H1 (cell line): ENCODE measurements at regions not wholly inside any gene's neighbourhood (a gene's known extent, or its start where the extent isn't known, plus 50 kb on each side); places are given as distances from the start of the nearest gene placed in this dataset.

Experiments
- CTCF ChIA-PET: fragments of 300-600 bp; sonication (Branson Sonifier 250); formaldehyde crosslinking; loops from one replicate; lab custom pipeline; 2021; ENCODE audit not compliant: partially characterized antibody; lab: Charles Lee
- POLR2A ChIA-PET: fragments of 300-600 bp; sonication (Branson Sonifier 250); formaldehyde crosslinking; loops from one replicate; lab custom pipeline; 2021; ENCODE audit warnings: inconsistent platforms; ENCODE audit not compliant: partially characterized antibody; lab: Charles Lee
- DNase-seq, 2 experiments: peaks; one replicate each; pipeline versions ENCODE4 v3.0.0 to v3.0.0-alpha.2; 2010 to 2022; ENCODE audit warnings: low spot score in 2 of 2, low read depth in 1 of 2, mixed read lengths in 1 of 2
- FAIRE-seq: peaks from 2 replicates; lab custom pipeline; 2011; peaks lifted over from hg19 to GRCh38; lab: Jason Lieb, UNC
- H2AFZ ChIP-seq: 2 replicates; pipeline ENCODE4 v1.8.1; 2012; ENCODE audit warnings: low read length, inconsistent platforms
- H2AK5ac ChIP-seq: 2 replicates; pipeline ENCODE4 v1.6.1; 2013; ENCODE audit warnings: low read depth, low read length
- H2BK120ac ChIP-seq: replicated peaks from 2 replicates; pipeline ENCODE3; 2013; ENCODE audit warnings: low read depth, low read length, inconsistent platforms
- H2BK12ac ChIP-seq: 2 replicates; pipeline ENCODE4 v1.6.1; 2013; ENCODE audit warnings: low read depth, low read length
- H2BK15ac ChIP-seq: 2 replicates; pipeline ENCODE4 v1.6.1; 2013; ENCODE audit warnings: low read length
- H2BK20ac ChIP-seq: 2 replicates; pipeline ENCODE4 v1.6.1; 2013; ENCODE audit warnings: low read length
- H2BK5ac ChIP-seq: 2 replicates; pipeline ENCODE4 v1.6.1; 2013; ENCODE audit warnings: low read depth, low read length
- H3K14ac ChIP-seq: 2 replicates; pipeline ENCODE4 v1.6.1; 2013; ENCODE audit warnings: inconsistent platforms; ENCODE audit not compliant: insufficient read length
- H3K18ac ChIP-seq: 2 replicates; pipeline ENCODE4 v1.6.1; 2013; ENCODE audit warnings: low read length; ENCODE audit errors: extremely low read depth
- H3K23ac ChIP-seq: 2 replicates; pipeline ENCODE4 v1.6.1; 2013; ENCODE audit warnings: inconsistent platforms; ENCODE audit not compliant: insufficient read length
- H3K23me2 ChIP-seq: 2 replicates; pipeline ENCODE4 v1.6.1; 2013; ENCODE audit warnings: low read depth, low read length
- H3K27ac ChIP-seq: 2 replicates; pipeline ENCODE4 v1.6.1; 2011; ENCODE audit warnings: low read depth, low read length, inconsistent platforms
- H3K27me3 ChIP-seq, 4 experiments: replicated peaks in 1 of 4; 1 replicate in 1 of 4; 2 replicates in 3 of 4; pipeline versions ENCODE4 v1.6.1 to v1.8.1; 2011 to 2013; ENCODE audit warnings: low read length in 3 of 4, mild to moderate bottlenecking in 3 of 4, inconsistent platforms in 2 of 4, mixed read lengths in 2 of 4, moderate library complexity in 1 of 4; ENCODE audit not compliant: control insufficient read depth in 3 of 4, insufficient read depth in 3 of 4; ENCODE audit errors: extremely low read depth in 1 of 4
- H3K36me3 ChIP-seq, 4 experiments: 2 replicates each; pipeline versions ENCODE4 v1.6.1 to v1.8.1; 2011 to 2013; ENCODE audit warnings: mild to moderate bottlenecking in 4 of 4, low read length in 3 of 4, moderate library complexity in 2 of 4, control low read depth in 1 of 4, inconsistent platforms in 1 of 4; ENCODE audit not compliant: insufficient read depth in 4 of 4, control insufficient read depth in 2 of 4
- H3K4ac ChIP-seq: replicated peaks from 2 replicates; pipeline ENCODE3; 2013; ENCODE audit warnings: low read length, low read depth, mixed read lengths, inconsistent platforms; ENCODE audit not compliant: insufficient read length
- H3K4me1 ChIP-seq, 4 experiments: replicated peaks in 1 of 4; 1 replicate in 1 of 4; 2 replicates in 3 of 4; pipeline versions ENCODE4 v1.6.1 to v1.8.1; 2011 to 2013; ENCODE audit warnings: low read length in 3 of 4, inconsistent platforms in 2 of 4, mixed read lengths in 1 of 4; ENCODE audit not compliant: insufficient read depth in 4 of 4, control insufficient read depth in 3 of 4
- H3K4me2 ChIP-seq, 2 experiments: 2 replicates each; pipeline versions ENCODE4 v1.6.1 to v1.8.1; 2011 to 2013; ENCODE audit warnings: low read depth in 2 of 2, low read length in 2 of 2, control low read depth in 1 of 2, inconsistent platforms in 1 of 2, mild to moderate bottlenecking in 1 of 2; ENCODE audit not compliant: insufficient read depth in 1 of 2
- H3K4me3 ChIP-seq, 4 experiments: fragments of 200-600, 300-600 bp in 1 of 4; sonication (generic), shearing (Covaris generic), sonication (Bioruptor Twin) in 1 of 4; 2 replicates each; pipeline versions ENCODE4 v1.5.1 to v1.8.1; 2011 to 2016; ENCODE audit warnings: low read length in 4 of 4, low read depth in 3 of 4, control low read depth in 2 of 4, inconsistent platforms in 2 of 4, mild to moderate bottlenecking in 2 of 4, mixed read lengths in 1 of 4, moderate library complexity in 1 of 4; ENCODE audit not compliant: insufficient read depth in 2 of 4; ENCODE audit errors: extremely low read depth in 1 of 4
- H3K56ac ChIP-seq: replicated peaks from 2 replicates; pipeline ENCODE3; 2013; ENCODE audit warnings: low read depth, mild to moderate bottlenecking, mixed read lengths, low read length, inconsistent platforms; ENCODE audit not compliant: insufficient read length
- H3K79me1 ChIP-seq: 2 replicates; pipeline ENCODE4 v1.6.1; 2013; ENCODE audit warnings: low read depth, low read length, control low read depth
- H3K79me2 ChIP-seq, 2 experiments: 2 replicates each; pipeline versions ENCODE4 v1.6.1 to v1.8.1; 2012 to 2013; ENCODE audit warnings: low read length in 2 of 2, mild to moderate bottlenecking in 2 of 2, inconsistent platforms in 1 of 2; ENCODE audit not compliant: insufficient read depth in 2 of 2, control insufficient read depth in 1 of 2
- H3K9ac ChIP-seq, 4 experiments: replicated peaks in 1 of 4; 1 replicate in 1 of 4; 2 replicates in 3 of 4; pipeline versions ENCODE4 v1.6.1 to v1.8.1; 2011 to 2013; ENCODE audit warnings: low read depth in 3 of 4, low read length in 3 of 4, control low read depth in 2 of 4, mild to moderate bottlenecking in 2 of 4, moderate library complexity in 2 of 4, inconsistent platforms in 1 of 4; ENCODE audit errors: extremely low read depth in 1 of 4
- H3K9me3 ChIP-seq, 2 experiments: 2 replicates each; pipeline versions ENCODE4 v1.6.1 to v1.8.1; 2012 to 2013; ENCODE audit warnings: mild to moderate bottlenecking in 2 of 2, moderate library complexity in 2 of 2, control low read depth in 1 of 2, inconsistent platforms in 1 of 2, low read depth in 1 of 2, low read length in 1 of 2, mixed read lengths in 1 of 2; ENCODE audit not compliant: insufficient read depth in 2 of 2
- H4K20me1 ChIP-seq, 2 experiments: replicated peaks in 1 of 2; 2 replicates each; pipeline versions ENCODE3 to v1.8.1; 2011 to 2013; ENCODE audit warnings: inconsistent platforms in 2 of 2, low read length in 2 of 2, mild to moderate bottlenecking in 1 of 2; ENCODE audit not compliant: insufficient read depth in 2 of 2, control insufficient read depth in 1 of 2
- H4K5ac ChIP-seq: 2 replicates; pipeline ENCODE4 v1.6.1; 2013; ENCODE audit warnings: low read length, low read depth, mixed read lengths, inconsistent platforms; ENCODE audit not compliant: insufficient read length
- H4K8ac ChIP-seq: 2 replicates; pipeline ENCODE4 v1.8.0; 2013; ENCODE audit warnings: mild to moderate bottlenecking, moderate library complexity, low read length, inconsistent platforms; ENCODE audit not compliant: insufficient read depth; ENCODE audit errors: extremely low read depth
- H4K91ac ChIP-seq: replicated peaks from 2 replicates; pipeline ENCODE3; 2013; ENCODE audit warnings: low read length, mixed read lengths, inconsistent platforms; ENCODE audit not compliant: insufficient read length
- CBX8 ChIP-seq: fragments of 300-800, 300-1000 bp; sonication (generic); IDR thresholded peaks from 2 replicates; pipeline ENCODE4 v1.7.1; 2016; ENCODE audit warnings: low read depth, low read length, borderline replicate concordance
- EGR1 ChIP-seq: IDR thresholded peaks from 2 replicates; pipeline ENCODE4 v1.6.1; 2011; ENCODE audit warnings: low read depth, low read length, borderline replicate concordance
- EP300 ChIP-seq, 2 experiments: IDR thresholded peaks; 1 replicate in 1 of 2; 2 replicates in 1 of 2; pipeline ENCODE4 v1.6.1; 2011 to 2012; ENCODE audit warnings: low read depth in 2 of 2, low read length in 2 of 2, mild to moderate bottlenecking in 2 of 2, borderline replicate concordance in 1 of 2, inconsistent platforms in 1 of 2, moderate library complexity in 1 of 2
- EZH2 ChIP-seq: fragments of 200-600 bp; sonication (generic); IDR thresholded peaks from 2 replicates; pipeline ENCODE4 v1.7.1; 2012; ENCODE audit warnings: low read depth, mild to moderate bottlenecking, moderate library complexity, low read length, inconsistent platforms; ENCODE audit not compliant: severe bottlenecking
- FOSL1 ChIP-seq: IDR thresholded peaks from 2 replicates; pipeline ENCODE4 v1.6.1; 2011; ENCODE audit warnings: mild to moderate bottlenecking, low read depth, low read length, moderate library complexity; ENCODE audit not compliant: insufficient read depth
- HDAC6 ChIP-seq: IDR thresholded peaks from one replicate; pipeline ENCODE4 v1.7.1; 2012; ENCODE audit warnings: low read depth, mild to moderate bottlenecking, inconsistent platforms, low read length, moderate library complexity
- JUN ChIP-seq: IDR thresholded peaks from 2 replicates; pipeline ENCODE4 v1.6.1; 2011; ENCODE audit warnings: low read depth, mild to moderate bottlenecking, improper control_type of control experiment, low read length
- RFX5 ChIP-seq: IDR thresholded peaks from 2 replicates; pipeline ENCODE4 v1.6.1; 2011; ENCODE audit warnings: low read depth, low read length, improper control_type of control experiment, borderline replicate concordance
- SIX5 ChIP-seq: IDR thresholded peaks from 2 replicates; pipeline ENCODE4 v1.6.1; 2011; ENCODE audit warnings: mild to moderate bottlenecking, low read depth, low read length
- WGBS, 2 experiments: shearing (Covaris generic) in 1 of 2; methylation state at CpG; one replicate each; pipeline versions ENCODE4 v1.1.6 to v1.1.7; 2013 to 2015; ENCODE audit warnings: low lambda C conversion rate in 2 of 2, mixed read lengths in 2 of 2, inconsistent platforms in 1 of 2, low coverage in 1 of 2, missing lambda C conversion rate in 1 of 2; ENCODE audit not compliant: insufficient replicate concordance in 2 of 2, insufficient coverage in 1 of 2, insufficient read length in 1 of 2; ENCODE audit errors: extremely low coverage in 1 of 2, missing lambda C conversion rate in 1 of 2; 5-methylcytosine and 5-hydroxymethylcytosine counted together
- TF ChIP-seq, protein P1 (sequence below): IDR thresholded peaks from 2 replicates; pipeline ENCODE4 v1.6.1; 2011; ENCODE audit warnings: low read length, improper control_type of control experiment
- TF ChIP-seq, protein P2 (sequence below): IDR thresholded peaks from 2 replicates; pipeline ENCODE4 v1.6.1; 2012; ENCODE audit warnings: inconsistent platforms

- Histone ChIP-seq H3K56ac (no peak overlapping the region), H4K5ac (no peak overlapping the region), H3K79me1 (no peaks in the 10 kb centered on the region), H2BK120ac (no peak overlapping the region), H3K4me2 (no peak overlapping the region), H4K91ac (no peak overlapping the region), H2BK20ac (no peak overlapping the region), H3K27me3 (no peaks in the 10 kb centered on the region), H3K27ac (no peak overlapping the region), H3K79me2 (no peaks in the 10 kb centered on the region), H3K4me1 (no peaks in the 10 kb centered on the region), H3K4ac (no peak overlapping the region), H2AFZ (no peak overlapping the region), H3K4me3 (no peak overlapping the region), H2AK5ac (no peak overlapping the region), H3K9me3 (no peaks in the 10 kb centered on the region), H3K9ac (no peak overlapping the region), H2BK12ac (no peak overlapping the region), H3K23ac (no peak overlapping the region), H2BK15ac (no peak overlapping the region), H4K20me1 (no peaks in the 10 kb centered on the region), H3K23me2 (no peaks in the 10 kb centered on the region), H3K36me3 (no peaks in the 10 kb centered on the region), H3K14ac (no peak overlapping the region), H2BK5ac (no peak overlapping the region), H4K8ac (no peak overlapping the region), H3K18ac (no peak overlapping the region)
- FAIRE-seq = no peak
- no peak for DNase-seq
- TF ChIP-seq FOSL1 (no peak), RFX5 (no peak), SIX5 (no peak), EP300 (IDR thresholded peaks at IDR 0.05; ENCODE audit: borderline replicate concordance in 1 of 2, low read depth in 2 of 2, low read length in 2 of 2) (no peak), JUN (no peak), HDAC6 (no peak), CBX8 (no peak), EGR1 (no peak), EZH2 (no peak)
- TF ChIP-seq, protein P1, sequence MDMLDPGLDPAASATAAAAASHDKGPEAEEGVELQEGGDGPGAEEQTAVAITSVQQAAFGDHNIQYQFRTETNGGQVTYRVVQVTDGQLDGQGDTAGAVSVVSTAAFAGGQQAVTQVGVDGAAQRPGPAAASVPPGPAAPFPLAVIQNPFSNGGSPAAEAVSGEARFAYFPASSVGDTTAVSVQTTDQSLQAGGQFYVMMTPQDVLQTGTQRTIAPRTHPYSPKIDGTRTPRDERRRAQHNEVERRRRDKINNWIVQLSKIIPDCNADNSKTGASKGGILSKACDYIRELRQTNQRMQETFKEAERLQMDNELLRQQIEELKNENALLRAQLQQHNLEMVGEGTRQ = no peak
- TF ChIP-seq, protein P2, sequence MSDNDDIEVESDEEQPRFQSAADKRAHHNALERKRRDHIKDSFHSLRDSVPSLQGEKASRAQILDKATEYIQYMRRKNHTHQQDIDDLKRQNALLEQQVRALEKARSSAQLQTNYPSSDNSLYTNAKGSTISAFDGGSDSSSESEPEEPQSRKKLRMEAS = no peak
- ChIA-PET CTCF (no interaction called here), POLR2A (no interaction called here)
- 94% methylated on average over 2 of the region's 2 CpGs; no CpG with 5 or more reads in 1 of the 2 experiments for WGBS, 2 experiments
Measured at GRCh38 chr12:58583529-58583928, 336.8 kb downstream of the LRIG3 start.
